ENCODE measurements at regions not wholly inside any gene's neighbourhood (a gene's known extent, or its start where the extent isn't known, plus 50 kb on each side); places are given as distances from the start of the nearest gene placed in this dataset.

GRCh38 chr5:89005990-89006389 lies 123.0 kb upstream of the MEF2C start:
- TF ChIP-seq EP300 (IDR thresholded peaks at IDR 0.05) (no peak), POLR2AphosphoS5 (IDR thresholded peaks at IDR 0.05) (no peak), POLR2A (IDR thresholded peaks at IDR 0.05) (no peak), CTCF (IDR thresholded peaks at IDR 0.05) (no peak)

GRCh38 chr5:89004379-89004778 lies 121.4 kb upstream of the MEF2C start:
- Histone ChIP-seq H3K9me3 (no peaks in the 10 kb centered on the region), H3K36me3 (no peaks in the 10 kb centered on the region), H3K27ac (no peak overlapping the region), H3K4me1 (no peaks in the 10 kb centered on the region), H3K27me3 (no peaks in the 10 kb centered on the region), H3K4me3 (no peak overlapping the region)
- no peak for TF ChIP-seq POLR2AphosphoS5 (IDR thresholded peaks at IDR 0.05)
- TF ChIP-seq EP300 (IDR thresholded peaks at IDR 0.05), result no peak
- no peak for TF ChIP-seq CTCF (IDR thresholded peaks at IDR 0.05)
- no peak for TF ChIP-seq POLR2A (IDR thresholded peaks at IDR 0.05)
- no peak for DNase-seq (ENCODE audit: low spot score in 2 of 2)
- 96% methylated on average over 3 of the region's 3 CpGs for WGBS

More at GRCh38 chr5:89005990-89006389, 123.0 kb upstream of the MEF2C start:
- Histone ChIP-seq H3K4me3 (no peak overlapping the region), H3K4me1 (no peaks in the 10 kb centered on the region), H3K36me3 (no peaks in the 10 kb centered on the region), H3K9me3 (no peaks in the 10 kb centered on the region), H3K27ac (no peak overlapping the region), H3K27me3 (no peaks in the 10 kb centered on the region)
- WGBS, result 78% methylated on average over 2 of the region's 2 CpGs
- no peak for DNase-seq (ENCODE audit: low spot score in 2 of 2)

GRCh38 chr5:89003563-89004036 lies 120.6 kb upstream of the MEF2C start:
- TF ChIP-seq POLR2AphosphoS5 (IDR thresholded peaks at IDR 0.05) (no peak), EP300 (IDR thresholded peaks at IDR 0.05) (no peak)
- no peak overlapping the region for H3K4me3 ChIP-seq
- 100% methylated on average over 6 of the region's 47 CpGs for WGBS
- no peaks in the 10 kb centered on the region for H3K9me3 ChIP-seq
- no peaks in the 10 kb centered on the region for H3K4me1 ChIP-seq
- H3K27me3 ChIP-seq, result no peaks in the 10 kb centered on the region
- DNase-seq (ENCODE audit: low spot score in 2 of 2), result no peak
- no peaks in the 10 kb centered on the region for H3K36me3 ChIP-seq
- no peak overlapping the region for H3K27ac ChIP-seq

GRCh38 chr5:88999853-89000252 lies 116.9 kb upstream of the MEF2C start:
- no peak for TF ChIP-seq CTCF (IDR thresholded peaks at IDR 0.05)
- no peak for TF ChIP-seq POLR2AphosphoS5 (IDR thresholded peaks at IDR 0.05)
- TF ChIP-seq EP300 (IDR thresholded peaks at IDR 0.05), result no peak
- no peak for TF ChIP-seq POLR2A (IDR thresholded peaks at IDR 0.05)
- no peaks in the 10 kb centered on the region for H3K4me1 ChIP-seq
- H3K27ac ChIP-seq, result no peak overlapping the region
- H3K36me3 ChIP-seq, result no peaks in the 10 kb centered on the region
- no peaks in the 10 kb centered on the region for H3K27me3 ChIP-seq
- H3K9me3 ChIP-seq, result no peaks in the 10 kb centered on the region
- no peak for DNase-seq (ENCODE audit: low spot score in 2 of 2)
- no peak overlapping the region for H3K4me3 ChIP-seq

DNA sequence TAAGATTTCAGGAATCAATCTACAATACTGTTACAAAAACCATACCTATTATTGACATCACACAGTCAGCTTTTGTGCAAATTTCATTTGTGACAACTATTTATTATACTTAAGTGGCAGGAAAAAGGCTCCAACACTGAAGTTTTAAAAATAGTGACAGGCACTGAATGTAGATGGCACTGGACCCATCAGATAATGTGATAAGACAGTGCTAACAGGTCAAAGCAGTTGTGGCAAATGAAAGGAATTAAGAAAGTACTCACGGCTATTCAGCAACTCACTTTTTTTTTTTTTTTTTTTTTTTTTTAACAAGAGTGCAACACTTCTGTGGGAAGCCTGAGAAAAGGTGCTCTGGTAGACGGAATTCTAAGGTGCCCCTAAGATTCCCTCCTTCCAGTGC lies 115.0 kb upstream of the MEF2C start:
- H3K27ac ChIP-seq, result no peak overlapping the region
- WGBS, result 56% methylated on average over 2 of the region's 2 CpGs
- no peak for TF ChIP-seq CTCF (IDR thresholded peaks at IDR 0.05)
- no peak for TF ChIP-seq EP300 (IDR thresholded peaks at IDR 0.05)
- no peak for TF ChIP-seq POLR2A (IDR thresholded peaks at IDR 0.05)
- no peak for TF ChIP-seq POLR2AphosphoS5 (IDR thresholded peaks at IDR 0.05)
- no peaks in the 10 kb centered on the region for H3K27me3 ChIP-seq
- H3K36me3 ChIP-seq, result no peaks in the 10 kb centered on the region
- no peak for DNase-seq (ENCODE audit: low spot score in 2 of 2)
- no peaks in the 10 kb centered on the region for H3K9me3 ChIP-seq
- H3K4me3 ChIP-seq, result no peak overlapping the region
- no peaks in the 10 kb centered on the region for H3K4me1 ChIP-seq

DNA sequence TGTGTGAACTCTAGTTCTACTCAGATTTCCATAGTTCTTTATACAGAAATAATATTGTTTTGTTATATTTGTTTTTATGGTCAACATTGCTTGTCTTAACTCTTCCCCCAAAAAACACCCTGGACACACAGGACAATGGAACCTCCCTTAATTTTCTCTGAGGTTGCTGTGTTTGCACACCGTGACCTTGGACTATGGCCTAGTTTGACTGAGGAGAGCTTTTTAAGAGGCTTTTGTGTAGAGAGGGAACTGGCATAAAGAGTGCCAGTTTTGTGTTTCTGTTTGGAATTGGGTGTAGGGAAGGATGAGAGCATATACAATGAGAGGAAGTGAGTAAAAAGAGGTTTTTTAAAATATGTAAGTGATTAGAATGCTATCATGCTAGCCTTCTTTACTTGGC lies 101.1 kb upstream of the MEF2C start:
- no peak for TF ChIP-seq EP300 (IDR thresholded peaks at IDR 0.05)
- TF ChIP-seq POLR2AphosphoS5 (IDR thresholded peaks at IDR 0.05), result no peak
- TF ChIP-seq POLR2A (IDR thresholded peaks at IDR 0.05), result no peak
- no peak for TF ChIP-seq CTCF (IDR thresholded peaks at IDR 0.05)
- no peaks in the 10 kb centered on the region for H3K4me1 ChIP-seq
- no peak overlapping the region for H3K27ac ChIP-seq
- no peaks in the 10 kb centered on the region for H3K27me3 ChIP-seq
- peaks cover 6% of the 10 kb centered on the region for H3K9me3 ChIP-seq
- H3K36me3 ChIP-seq, result no peaks in the 10 kb centered on the region
- H3K4me3 ChIP-seq, result no peak overlapping the region
- no peak for DNase-seq (ENCODE audit: low spot score in 2 of 2)
- 91% methylated on average over 1 of the region's 1 CpG for WGBS
